ENCODE measurements at regions not wholly inside any gene's neighbourhood (a gene's known extent, or its start where the extent isn't known, plus 50 kb on each side); places are given as distances from the start of the nearest gene placed in this dataset.

GRCh38 chr2:209091056-209091455 lies 332.8 kb upstream of the MAP2 start:
- TF ChIP-seq CTCF (IDR thresholded peaks at IDR 0.05) (no peak), POLR2A (IDR thresholded peaks at IDR 0.05) (no peak)

All from uterus (tissue), 2 donors.